ENCODE measurements at regions not wholly inside any gene's neighbourhood (a gene's known extent, or its start where the extent isn't known, plus 50 kb on each side); places are given as distances from the start of the nearest gene placed in this dataset.

GRCh38 chr5:78720227-78720985, 71.8 kb upstream of the LHFPL2 start:
- TF ChIP-seq CTCF (IDR thresholded peaks at IDR 0.05): no peak
- no peak for TF ChIP-seq POLR2A (IDR thresholded peaks at IDR 0.05)
